Lower leg skin (tissue), 3 donors: ENCODE measurements at regions not wholly inside any gene's neighbourhood (a gene's known extent, or its start where the extent isn't known, plus 50 kb on each side); places are given as distances from the start of the nearest gene placed in this dataset.

ENCODE experiments used
- POLR2A ChIP-seq, 2 donors: fragments of 450-650 bp; IDR thresholded peaks; one replicate each; pipeline ENCODE4 v1.6.1; 2016 to 2017; ENCODE audit warnings: antibody characterized with exemption in 2 of 2, mild to moderate bottlenecking in 1 of 2, moderate library complexity in 1 of 2
- TF ChIP-seq, protein P1 (sequence below), 3 donors: fragments of 450-650 bp; IDR thresholded peaks; one replicate each; pipeline ENCODE4 v1.5.1; 2016; ENCODE audit warnings: antibody characterized with exemption in 3 of 3, mild to moderate bottlenecking in 3 of 3, moderate library complexity in 2 of 3

DNA sequence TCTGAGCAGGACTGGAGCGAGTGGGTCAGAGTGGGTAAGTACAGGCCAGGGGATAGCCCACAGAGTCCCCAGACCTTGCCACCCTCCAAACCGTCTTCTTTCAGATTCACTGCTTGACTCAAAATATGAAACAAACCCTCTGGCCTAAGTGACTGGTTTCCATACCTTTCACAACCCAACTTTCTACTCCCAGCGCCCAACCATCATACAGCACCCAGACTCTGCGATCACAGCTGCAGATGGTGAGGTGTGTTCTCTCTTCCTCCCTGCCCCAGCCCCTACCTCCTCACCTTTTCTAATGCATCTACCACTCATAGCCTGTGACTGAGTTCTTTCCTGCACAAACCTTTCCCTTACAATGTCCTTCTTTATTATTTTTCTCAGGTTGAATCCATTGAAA lies 92.0 kb upstream of the CELF2 start:
- TF ChIP-seq, protein P1, sequence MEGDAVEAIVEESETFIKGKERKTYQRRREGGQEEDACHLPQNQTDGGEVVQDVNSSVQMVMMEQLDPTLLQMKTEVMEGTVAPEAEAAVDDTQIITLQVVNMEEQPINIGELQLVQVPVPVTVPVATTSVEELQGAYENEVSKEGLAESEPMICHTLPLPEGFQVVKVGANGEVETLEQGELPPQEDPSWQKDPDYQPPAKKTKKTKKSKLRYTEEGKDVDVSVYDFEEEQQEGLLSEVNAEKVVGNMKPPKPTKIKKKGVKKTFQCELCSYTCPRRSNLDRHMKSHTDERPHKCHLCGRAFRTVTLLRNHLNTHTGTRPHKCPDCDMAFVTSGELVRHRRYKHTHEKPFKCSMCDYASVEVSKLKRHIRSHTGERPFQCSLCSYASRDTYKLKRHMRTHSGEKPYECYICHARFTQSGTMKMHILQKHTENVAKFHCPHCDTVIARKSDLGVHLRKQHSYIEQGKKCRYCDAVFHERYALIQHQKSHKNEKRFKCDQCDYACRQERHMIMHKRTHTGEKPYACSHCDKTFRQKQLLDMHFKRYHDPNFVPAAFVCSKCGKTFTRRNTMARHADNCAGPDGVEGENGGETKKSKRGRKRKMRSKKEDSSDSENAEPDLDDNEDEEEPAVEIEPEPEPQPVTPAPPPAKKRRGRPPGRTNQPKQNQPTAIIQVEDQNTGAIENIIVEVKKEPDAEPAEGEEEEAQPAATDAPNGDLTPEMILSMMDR (IDR thresholded peaks at IDR 0.05): no peak
- TF ChIP-seq POLR2A (IDR thresholded peaks at IDR 0.05): no peak
